Ascending aorta (tissue), 2 donors: ENCODE measurements at regions not wholly inside any gene's neighbourhood (a gene's known extent, or its start where the extent isn't known, plus 50 kb on each side); places are given as distances from the start of the nearest gene placed in this dataset.

Experiments used
- DNase-seq, 2 donors: peaks; one replicate each; pipeline ENCODE4 v3.0.0-alpha.2; 2019; ENCODE audit warnings: low spot score in 2 of 2
- H3K27ac ChIP-seq, 2 donors: fragments of 200-600 bp; sonication (generic); one replicate each; pipeline ENCODE4 v1.5.1; 2016 to 2017; ENCODE audit warnings: mild to moderate bottlenecking in 1 of 2
- H3K27me3 ChIP-seq: fragments of 200-600 bp; sonication (generic); one replicate; pipeline ENCODE4 v1.5.1; 2017
- H3K36me3 ChIP-seq, 2 donors: fragments of 200-600 bp; sonication (generic); one replicate each; pipeline ENCODE4 v1.5.1; 2016
- H3K4me1 ChIP-seq, 2 donors: fragments of 200-600 bp; sonication (generic); one replicate each; pipeline ENCODE4 v1.5.1; 2016 to 2017; ENCODE audit warnings: mild to moderate bottlenecking in 1 of 2
- H3K4me3 ChIP-seq, 2 donors: fragments of 200-600 bp; sonication (generic); one replicate each; pipeline ENCODE4 v1.5.1; 2016 to 2017; ENCODE audit warnings: mild to moderate bottlenecking in 1 of 2
- H3K9me3 ChIP-seq, 2 donors: fragments of 200-600 bp; sonication (generic); one replicate each; pipeline ENCODE4 v1.5.1; 2016
- CTCF ChIP-seq, 3 experiments: fragments of 200-600 bp in 2 of 3; fragments of 450-650 bp in 1 of 3; sonication (generic) in 2 of 3; IDR thresholded peaks; one replicate each; pipeline ENCODE4 v1.5.1; 2016 to 2019; ENCODE audit warnings: antibody characterized with exemption in 3 of 3, mild to moderate bottlenecking in 1 of 3, moderate library complexity in 1 of 3
- intact Hi-C: fragments of 100-400 bp; cut with DNase I; formaldehyde crosslinking; loops from one replicate; pipeline ENCODE4 v1.15.1; 2023

- Histone ChIP-seq H3K9me3 (no peaks in the 10 kb centered on the region), H3K27ac (no peak overlapping the region), H3K27me3 (no peaks in the 10 kb centered on the region), H3K36me3 (no peaks in the 10 kb centered on the region), H3K4me1 (no peaks in the 10 kb centered on the region), H3K4me3 (no peak overlapping the region)
- TF ChIP-seq CTCF (IDR thresholded peaks at IDR 0.05): no peak
- intact Hi-C loops: no loop called here
- no peak for DNase-seq
These were observed 113.0 kb upstream of the SELENOP start for GRCh38 chr5:42924686-42925085.

GRCh38 chr5:42924226-42924625 lies 112.5 kb upstream of the SELENOP start:
- Histone ChIP-seq H3K27ac (no peak overlapping the region), H3K4me3 (no peak overlapping the region), H3K9me3 (no peaks in the 10 kb centered on the region), H3K36me3 (no peaks in the 10 kb centered on the region), H3K27me3 (no peaks in the 10 kb centered on the region), H3K4me1 (no peaks in the 10 kb centered on the region)
- intact Hi-C loops: no loop called here
- no peak for DNase-seq
- TF ChIP-seq CTCF (IDR thresholded peaks at IDR 0.05): no peak

GRCh38 chr5:42923710-42924109 lies 112.0 kb upstream of the SELENOP start:
- no peak for TF ChIP-seq CTCF (IDR thresholded peaks at IDR 0.05)
- no peaks in the 10 kb centered on the region for H3K4me1 ChIP-seq
- no peak overlapping the region for H3K27ac ChIP-seq
- H3K4me3 ChIP-seq: no peak overlapping the region
- no peaks in the 10 kb centered on the region for H3K27me3 ChIP-seq
- intact Hi-C loops: no loop called here
- no peaks in the 10 kb centered on the region for H3K36me3 ChIP-seq
- H3K9me3 ChIP-seq: no peaks in the 10 kb centered on the region
- no peak for DNase-seq

- H3K9me3 ChIP-seq: no peaks in the 10 kb centered on the region
- intact Hi-C loops: no loop called here
- H3K36me3 ChIP-seq: no peaks in the 10 kb centered on the region
- no peak for TF ChIP-seq CTCF (IDR thresholded peaks at IDR 0.05)
- H3K4me3 ChIP-seq: no peak overlapping the region
- H3K27me3 ChIP-seq: no peaks in the 10 kb centered on the region
- H3K27ac ChIP-seq: no peak overlapping the region
- H3K4me1 ChIP-seq: no peaks in the 10 kb centered on the region
- DNase-seq: no peak
These were observed 107.9 kb upstream of the SELENOP start for GRCh38 chr5:42919600-42919999.

GRCh38 chr5:42915306-42915866 lies 103.7 kb upstream of the SELENOP start:
- no peak for TF ChIP-seq CTCF (IDR thresholded peaks at IDR 0.05)
- no peak overlapping the region for H3K4me3 ChIP-seq
- intact Hi-C loops: no loop called here

More at GRCh38 chr5:42915306-42915866, 103.7 kb upstream of the SELENOP start:
- no peaks in the 10 kb centered on the region for H3K36me3 ChIP-seq
- no peaks in the 10 kb centered on the region for H3K9me3 ChIP-seq
- H3K27me3 ChIP-seq: no peaks in the 10 kb centered on the region
- no peak overlapping the region for H3K27ac ChIP-seq
- no peaks in the 10 kb centered on the region for H3K4me1 ChIP-seq
- no peak for DNase-seq
